ENCODE measurements at regions not wholly inside any gene's neighbourhood (a gene's known extent, or its start where the extent isn't known, plus 50 kb on each side); places are given as distances from the start of the nearest gene placed in this dataset.

- DNase-seq = no peak
- H3K4me2 ChIP-seq (ENCODE audit: insufficient read depth, insufficient read length, low read length) = no peak overlapping the region
- H3K27ac Mint-ChIP-seq = peak overlapping the region in 1 of 3 experiments; percentile 61; a peak in 3 of 7 replicates
Measured at GRCh38 chr7:22937946-22938345, 76.0 kb downstream of the HYCC1 start.

More at GRCh38 chr7:22937946-22938345, 76.0 kb downstream of the HYCC1 start:
- no peak overlapping the region for H2BK15ac ChIP-seq (ENCODE audit: low read depth, low read length)
- no peaks in the 10 kb centered on the region for H3K9me3 ChIP-seq (ENCODE audit: control insufficient read depth, low read depth, low read length)
- no CpG with 5 or more reads among the region's 1 CpG for WGBS (ENCODE audit: extremely low coverage, insufficient read length, low lambda C conversion rate)
- H3K27me3 Mint-ChIP-seq (ENCODE audit: low read depth) = no peaks in the 10 kb centered on the region
- H3K4me1 ChIP-seq (ENCODE audit: insufficient read depth, low read length) = peaks cover 3% of the 10 kb centered on the region; the same call in 1 of the 2 replicates
- no peak overlapping the region for H4K91ac ChIP-seq (ENCODE audit: insufficient read length, low read depth, low read length)
- H3K23ac ChIP-seq (ENCODE audit: insufficient read length, low read depth, low read length) = no peak overlapping the region
- H4K8ac ChIP-seq (replicated peaks; ENCODE audit: insufficient read length, low read depth, low read length) = no peak overlapping the region
- H2BK12ac ChIP-seq (ENCODE audit: insufficient read length, low read depth, low read length) = no peak overlapping the region
- no peaks in the 10 kb centered on the region for H4K20me1 ChIP-seq (ENCODE audit: control insufficient read depth, insufficient read depth, insufficient read length)
- no peak overlapping the region for H3K27ac ChIP-seq (ENCODE audit: insufficient read length, low read depth, low read length)
- H3K79me2 ChIP-seq (ENCODE audit: insufficient read depth, low read length) = no peaks in the 10 kb centered on the region
- H2BK120ac ChIP-seq (ENCODE audit: low read depth, low read length, poor library complexity, severe bottlenecking) = no peak overlapping the region
- H3K18ac ChIP-seq (ENCODE audit: insufficient read length, low read depth, low read length) = no peak overlapping the region
- no peak overlapping the region for H3K4ac ChIP-seq (ENCODE audit: low read depth, low read length)
- no peaks in the 10 kb centered on the region for H3K27me3 ChIP-seq (ENCODE audit: insufficient read depth, low read length)
- H3K9ac ChIP-seq (ENCODE audit: extremely low read depth, insufficient read length, low read length) = no peak overlapping the region
- H2AFZ ChIP-seq (ENCODE audit: low read length) = no peak overlapping the region
- no peak for TF ChIP-seq CTCF (conservative IDR thresholded peaks at IDR 0.05)
- no peak overlapping the region for H3K14ac ChIP-seq (ENCODE audit: insufficient read depth, low read length)
- peaks cover 1 to 11% (median 11%) of the 10 kb centered on the region in 3 experiments; a peak in 5 of 7 replicates for H3K36me3 Mint-ChIP-seq (ENCODE audit: insufficient read depth in 1 of 3, low read depth in 3 of 3)
- H3K4me1 Mint-ChIP-seq = peaks cover 15 to 25% of the 10 kb centered on the region in 2 experiments
- no peak overlapping the region for H3K56ac ChIP-seq (ENCODE audit: insufficient read length, low read depth, low read length)
- H4K5ac ChIP-seq (ENCODE audit: insufficient read length, low read depth, low read length) = no peak overlapping the region
- no peaks in the 10 kb centered on the region for H3K9me3 Mint-ChIP-seq
- no peak overlapping the region for H2AK5ac ChIP-seq (ENCODE audit: insufficient read length, low read length)
- no peak overlapping the region for H3K4me3 Mint-ChIP-seq
- H3T11ph ChIP-seq (ENCODE audit: low read length) = no peak overlapping the region
- H2BK20ac ChIP-seq (ENCODE audit: low read depth, low read length, poor library complexity, severe bottlenecking) = no peak overlapping the region
- H3K23me2 ChIP-seq (ENCODE audit: insufficient read length, low read depth, low read length, poor library complexity, severe bottlenecking) = no peaks in the 10 kb centered on the region
- no peak overlapping the region for H2BK5ac ChIP-seq (ENCODE audit: insufficient read length, low read length)
- no peaks in the 10 kb centered on the region for H3K79me1 ChIP-seq (ENCODE audit: insufficient read depth, low read depth, low read length, poor library complexity, severe bottlenecking)
